ENCODE measurements at regions not wholly inside any gene's neighbourhood (a gene's known extent, or its start where the extent isn't known, plus 50 kb on each side); places are given as distances from the start of the nearest gene placed in this dataset.

- TF ChIP-seq ZFX (IDR thresholded peaks at IDR 0.05; ENCODE audit: borderline replicate concordance) (no peak), CTCF (IDR thresholded peaks at IDR 0.05) (no peak)
- no peak overlapping the region for H3K27ac ChIP-seq
Observed at GRCh38 chr13:47862841-47863240, 138.2 kb downstream of the SUCLA2 start.

GRCh38 chr13:47859165-47859564, 141.9 kb downstream of the SUCLA2 start:
- TF ChIP-seq ZFX (IDR thresholded peaks at IDR 0.05; ENCODE audit: borderline replicate concordance) (no peak), CTCF (IDR thresholded peaks at IDR 0.05) (no peak)

GRCh38 chr13:47858042-47859025, 142.7 kb downstream of the SUCLA2 start:
- H3K27ac ChIP-seq: no peak overlapping the region
- TF ChIP-seq CTCF (IDR thresholded peaks at IDR 0.05): no peak
- no peak for TF ChIP-seq ZFX (IDR thresholded peaks at IDR 0.05; ENCODE audit: borderline replicate concordance)

More at GRCh38 chr13:47859165-47859564, 141.9 kb downstream of the SUCLA2 start:
- no peak overlapping the region for H3K27ac ChIP-seq

GRCh38 chr13:47853236-47853635, 147.8 kb downstream of the SUCLA2 start:
- TF ChIP-seq CTCF (IDR thresholded peaks at IDR 0.05) (no peak), ZFX (IDR thresholded peaks at IDR 0.05; ENCODE audit: borderline replicate concordance) (no peak)
- H3K27ac ChIP-seq: no peak overlapping the region

- TF ChIP-seq ZFX (IDR thresholded peaks at IDR 0.05; ENCODE audit: borderline replicate concordance): no peak
Observed at GRCh38 chr13:47846886-47847285, 154.2 kb downstream of the SUCLA2 start.

GRCh38 chr13:47845981-47846380, 155.1 kb downstream of the SUCLA2 start:
- TF ChIP-seq CTCF (IDR thresholded peaks at IDR 0.05) (no peak), ZFX (IDR thresholded peaks at IDR 0.05; ENCODE audit: borderline replicate concordance) (no peak)
- H3K27ac ChIP-seq: no peak overlapping the region

More at GRCh38 chr13:47846886-47847285, 154.2 kb downstream of the SUCLA2 start:
- no peak overlapping the region for H3K27ac ChIP-seq

- TF ChIP-seq CTCF (IDR thresholded peaks at IDR 0.05) (no peak), ZFX (IDR thresholded peaks at IDR 0.05; ENCODE audit: borderline replicate concordance) (no peak)
- no peak overlapping the region for H3K27ac ChIP-seq
Observed at GRCh38 chr13:47843005-47843404, 158.1 kb downstream of the SUCLA2 start.

Measured in 22Rv1 (cell line).